B cell (primary cell): ENCODE measurements at regions not wholly inside any gene's neighbourhood (a gene's known extent, or its start where the extent isn't known, plus 50 kb on each side); places are given as distances from the start of the nearest gene placed in this dataset.

Experiments used
- ATAC-seq: fragments of 200-7000 bp; cut with Tn5 transposase; one replicate; pipeline ENCODE4 v1.10.0; 2021; ENCODE audit warnings: low read depth, mild to moderate bottlenecking, moderate number of reproducible peaks, moderate library complexity
- CTCF ChIA-PET: fragments of 350-600 bp; sonication (Branson Sonifier 250); formaldehyde crosslinking; loops from one replicate; lab custom pipeline; 2021; ENCODE audit warnings: antibody characterized with exemption, inconsistent platforms; lab: Charles Lee
- POLR2A ChIA-PET: fragments of 350-600 bp; sonication (Branson Sonifier 250); formaldehyde crosslinking; loops from one replicate; lab custom pipeline; 2021; ENCODE audit warnings: antibody characterized with exemption; lab: Charles Lee
- DNase-seq: peaks from one replicate; pipeline ENCODE4 v3.0.0; 2013
- H2AFZ ChIP-seq: 2 replicates; pipeline ENCODE4 v1.6.1; 2012; ENCODE audit warnings: mild to moderate bottlenecking, low read depth, low read length; ENCODE audit not compliant: insufficient read depth, poor library complexity, severe bottlenecking
- H3K27ac ChIP-seq, 2 donors: 1 replicate in 1 of 2; 2 replicates in 1 of 2; pipeline ENCODE4 v1.5.1; 2012 to 2013; ENCODE audit warnings: low read length in 2 of 2, mild to moderate bottlenecking in 2 of 2, moderate library complexity in 1 of 2
- H3K27me3 ChIP-seq, 4 experiments: fragments of 200-600 bp in 1 of 4; sonication (generic) in 1 of 4; replicated peaks in 1 of 4; 1 replicate in 2 of 4; 2 replicates in 2 of 4; pipeline versions ENCODE4 v1.6.1 to v1.7.0; 2013 to 2016; ENCODE audit warnings: low read length in 3 of 4, mild to moderate bottlenecking in 2 of 4, mixed read lengths in 1 of 4, moderate library complexity in 1 of 4; ENCODE audit not compliant: insufficient read depth in 4 of 4, control insufficient read depth in 3 of 4; ENCODE audit errors: control extremely low read depth in 1 of 4
- H3K36me3 ChIP-seq, 2 experiments: replicated peaks in 1 of 2; 1 replicate in 1 of 2; 2 replicates in 1 of 2; pipeline versions ENCODE4 v1.6.1 to v1.7.1; 2013; ENCODE audit warnings: low read length in 1 of 2; ENCODE audit not compliant: insufficient read depth in 2 of 2, control insufficient read depth in 1 of 2; ENCODE audit errors: control extremely low read depth in 1 of 2, extremely low read depth in 1 of 2
- H3K4me1 ChIP-seq, 2 donors: fragments of 200-600 bp in 1 of 2; sonication (generic) in 1 of 2; 1 replicate in 1 of 2; 2 replicates in 1 of 2; pipeline versions ENCODE4 v1.5.1 to v1.6.1; 2013 to 2017; ENCODE audit warnings: low read length in 2 of 2; ENCODE audit not compliant: control insufficient read depth in 2 of 2, insufficient read depth in 2 of 2
- H3K4me2 ChIP-seq: replicated peaks from 2 replicates; pipeline ENCODE3; 2012; ENCODE audit warnings: mild to moderate bottlenecking, low read depth, low read length; ENCODE audit not compliant: poor library complexity, severe bottlenecking
- H3K4me3 ChIP-seq, 5 experiments: fragments of 200-600 bp in 1 of 5; sonication (generic) in 1 of 5; 1 replicate in 3 of 5; 2 replicates in 2 of 5; pipeline versions ENCODE4 v1.5.1 to v1.7.0; 2011 to 2016; ENCODE audit warnings: low read length in 4 of 5, mild to moderate bottlenecking in 4 of 5, low read depth in 2 of 5, control low read depth in 1 of 5, moderate library complexity in 1 of 5; ENCODE audit not compliant: insufficient read depth in 1 of 5; ENCODE audit errors: control extremely low read depth in 1 of 5, extremely low read depth in 1 of 5
- H3K79me2 ChIP-seq: fragments of 200-600 bp; sonication (generic); one replicate; pipeline ENCODE4 v1.6.0; 2016; ENCODE audit warnings: low read length; ENCODE audit not compliant: control insufficient read depth, insufficient read depth
- H3K9ac ChIP-seq: fragments of 200-600 bp; sonication (generic); 2 replicates; pipeline ENCODE4 v1.6.1; 2017; ENCODE audit warnings: mild to moderate bottlenecking, low read length, moderate library complexity
- H3K9me3 ChIP-seq, 3 donors: one replicate each; pipeline versions ENCODE4 v1.6.1 to v1.7.1; 2013; ENCODE audit warnings: low read length in 2 of 3; ENCODE audit not compliant: control insufficient read depth in 2 of 3, insufficient read depth in 1 of 3; ENCODE audit errors: control extremely low read depth in 1 of 3
- H4K20me1 ChIP-seq: 2 replicates; pipeline ENCODE4 v1.6.0; 2012; ENCODE audit warnings: mild to moderate bottlenecking, low read length; ENCODE audit not compliant: insufficient read depth, control insufficient read depth, poor library complexity, severe bottlenecking
- H3K27ac Mint-ChIP-seq: one replicate; pipeline ENCODE4 v1.8.0; 2021; ENCODE audit warnings: mixed read lengths
- H3K27me3 Mint-ChIP-seq: one replicate; pipeline ENCODE4 v1.8.0; 2021; ENCODE audit warnings: mixed read lengths
- H3K4me1 Mint-ChIP-seq: one replicate; pipeline ENCODE4 v1.8.0; 2021; ENCODE audit warnings: mixed read lengths
- H3K4me3 Mint-ChIP-seq: one replicate; pipeline ENCODE4 v1.8.0; 2021; ENCODE audit warnings: mixed read lengths
- H3K9me3 Mint-ChIP-seq: one replicate; pipeline ENCODE4 v1.8.0; 2022; ENCODE audit warnings: mixed read lengths; ENCODE audit not compliant: insufficient read depth
- EZH2 ChIP-seq: IDR thresholded peaks from 2 replicates; pipeline ENCODE4 v1.6.1; 2012; ENCODE audit warnings: borderline replicate concordance, low read depth, mild to moderate bottlenecking, moderate library complexity, low read length; ENCODE audit not compliant: insufficient read depth, poor library complexity, severe bottlenecking
- WGBS: methylation state at CpG from one replicate; pipeline ENCODE4 v1.1.5; 2013; ENCODE audit warnings: missing lambda C conversion rate; ENCODE audit not compliant: insufficient coverage; 5-methylcytosine and 5-hydroxymethylcytosine counted together
- intact Hi-C: fragments of 100-400 bp; cut with micrococcal nuclease; formaldehyde crosslinking; loops from one replicate; pipeline ENCODE4 v1.10.0; 2022
- TF ChIP-seq, protein P1 (sequence below): fragments of 200-600 bp; IDR thresholded peaks from one replicate; pipeline ENCODE4 v1.8.0; 2022; ENCODE audit warnings: antibody characterized with exemption, mild to moderate bottlenecking

- ChIA-PET CTCF (no interaction called here), POLR2A (no interaction called here)
- no peaks in the 10 kb centered on the region for H3K79me2 ChIP-seq
- TF ChIP-seq EZH2: no peak
- TF ChIP-seq, protein P1, sequence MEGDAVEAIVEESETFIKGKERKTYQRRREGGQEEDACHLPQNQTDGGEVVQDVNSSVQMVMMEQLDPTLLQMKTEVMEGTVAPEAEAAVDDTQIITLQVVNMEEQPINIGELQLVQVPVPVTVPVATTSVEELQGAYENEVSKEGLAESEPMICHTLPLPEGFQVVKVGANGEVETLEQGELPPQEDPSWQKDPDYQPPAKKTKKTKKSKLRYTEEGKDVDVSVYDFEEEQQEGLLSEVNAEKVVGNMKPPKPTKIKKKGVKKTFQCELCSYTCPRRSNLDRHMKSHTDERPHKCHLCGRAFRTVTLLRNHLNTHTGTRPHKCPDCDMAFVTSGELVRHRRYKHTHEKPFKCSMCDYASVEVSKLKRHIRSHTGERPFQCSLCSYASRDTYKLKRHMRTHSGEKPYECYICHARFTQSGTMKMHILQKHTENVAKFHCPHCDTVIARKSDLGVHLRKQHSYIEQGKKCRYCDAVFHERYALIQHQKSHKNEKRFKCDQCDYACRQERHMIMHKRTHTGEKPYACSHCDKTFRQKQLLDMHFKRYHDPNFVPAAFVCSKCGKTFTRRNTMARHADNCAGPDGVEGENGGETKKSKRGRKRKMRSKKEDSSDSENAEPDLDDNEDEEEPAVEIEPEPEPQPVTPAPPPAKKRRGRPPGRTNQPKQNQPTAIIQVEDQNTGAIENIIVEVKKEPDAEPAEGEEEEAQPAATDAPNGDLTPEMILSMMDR: no peak
- H3K4me1 ChIP-seq: no peaks in the 10 kb centered on the region
- Mint-ChIP-seq H3K27me3 (no peaks in the 10 kb centered on the region), H3K4me1 (no peaks in the 10 kb centered on the region), H3K9me3 (peaks cover 5% of the 10 kb centered on the region), H3K4me3 (no peak overlapping the region), H3K27ac (no peak overlapping the region)
- H2AFZ ChIP-seq: no peak overlapping the region
- no peaks in the 10 kb centered on the region for H3K36me3 ChIP-seq
- DNase-seq (no peak), ATAC-seq (no peak)
- no peaks in the 10 kb centered on the region for H3K27me3 ChIP-seq
- H3K9ac ChIP-seq: no peak overlapping the region
- WGBS: no CpG with 5 or more reads among the region's 1 CpG
- peaks cover 0 to 10% (median 0%) of the 10 kb centered on the region in 3 donors for H3K9me3 ChIP-seq
- H4K20me1 ChIP-seq: no peaks in the 10 kb centered on the region
- intact Hi-C loops: no loop called here
- no peak overlapping the region for H3K4me2 ChIP-seq
- H3K27ac ChIP-seq: no peak overlapping the region
- H3K4me3 ChIP-seq: no peak overlapping the region
Measured at GRCh38 chr2:34239511-34239910, 640.4 kb upstream of the FAM98A start.

GRCh38 chr2:34234823-34235222, 635.7 kb upstream of the FAM98A start:
- H3K9me3 Mint-ChIP-seq: peaks cover 5% of the 10 kb centered on the region
- H3K4me3 ChIP-seq: no peak overlapping the region
- no peak overlapping the region for H3K27ac ChIP-seq
- H3K27me3 Mint-ChIP-seq: no peaks in the 10 kb centered on the region
- H3K4me2 ChIP-seq: no peak overlapping the region
- H3K4me1 ChIP-seq: no peaks in the 10 kb centered on the region
- H3K4me3 Mint-ChIP-seq: no peak overlapping the region
- H4K20me1 ChIP-seq: no peaks in the 10 kb centered on the region
- intact Hi-C loops: no loop called here
- H2AFZ ChIP-seq: no peak overlapping the region
- DNase-seq (no peak), ATAC-seq (no peak)
- H3K36me3 ChIP-seq: no peaks in the 10 kb centered on the region
- H3K27me3 ChIP-seq: no peaks in the 10 kb centered on the region
- no peak overlapping the region for H3K9ac ChIP-seq
- H3K9me3 ChIP-seq: peaks cover 0 to 8% (median 0%) of the 10 kb centered on the region in 3 donors
- WGBS: 100% methylated on average over 1 of the region's 3 CpGs
- ChIA-PET CTCF (no interaction called here), POLR2A (no interaction called here)
- no peaks in the 10 kb centered on the region for H3K79me2 ChIP-seq
- H3K4me1 Mint-ChIP-seq: no peaks in the 10 kb centered on the region
- H3K27ac Mint-ChIP-seq: no peak overlapping the region
- TF ChIP-seq, protein P1: no peak
